ENCODE measurements at regions not wholly inside any gene's neighbourhood (a gene's known extent, or its start where the extent isn't known, plus 50 kb on each side); places are given as distances from the start of the nearest gene placed in this dataset.

GRCh38 chr18:77647472-77647871, 397.8 kb downstream of the GALR1 start:
- TF ChIP-seq CTCF (IDR thresholded peaks at IDR 0.05) (no peak), POLR2A (IDR thresholded peaks at IDR 0.05) (no peak)

Measured in heart left ventricle (tissue), 13 donors.